ENCODE measurements at regions not wholly inside any gene's neighbourhood (a gene's known extent, or its start where the extent isn't known, plus 50 kb on each side); places are given as distances from the start of the nearest gene placed in this dataset.

DNA sequence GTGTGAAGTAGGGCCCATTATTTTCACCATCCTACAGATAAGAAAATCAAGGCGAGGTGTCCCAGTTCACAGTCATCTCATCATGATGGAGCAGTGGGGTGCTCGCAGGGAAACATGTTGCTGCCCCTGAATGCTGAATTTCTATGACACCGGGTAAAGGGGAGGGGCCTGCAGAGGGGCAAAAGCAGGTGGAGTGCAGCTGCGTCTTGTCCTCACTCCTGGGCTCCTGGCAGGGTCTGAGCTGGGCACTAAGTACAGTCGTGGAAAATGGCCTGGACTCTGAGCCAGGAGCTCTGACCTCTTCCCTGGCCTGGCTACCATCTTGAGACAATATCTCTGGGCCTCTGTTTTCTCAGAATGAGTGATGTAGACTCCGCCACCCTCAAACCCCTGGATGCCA lies 253.1 kb upstream of the PITRM1 start:
- Histone ChIP-seq H3K27me3 (ENCODE audit: insufficient read depth, low read length) (no peaks in the 10 kb centered on the region), H3K4me1 (ENCODE audit: insufficient read depth, low read length) (0 out of 2 replicates have a peak, but pooled peaks cover 4% of the 10 kb centered on the region), H3K9me3 (ENCODE audit: insufficient read depth, low read depth, low read length) (no peaks in the 10 kb centered on the region), H3K4me3 (ENCODE audit: low read length) (no peak overlapping the region), H3K36me3 (ENCODE audit: insufficient read depth, low read depth, low read length) (no peaks in the 10 kb centered on the region), H3K9ac (ENCODE audit: low read depth, low read length) (no peak overlapping the region), H3K27ac (ENCODE audit: low read length) (no peak overlapping the region)

- Histone ChIP-seq H3K27ac (ENCODE audit: low read length) (no peak overlapping the region), H3K9me3 (ENCODE audit: insufficient read depth, low read depth, low read length) (no peaks in the 10 kb centered on the region), H3K27me3 (ENCODE audit: insufficient read depth, low read length) (no peaks in the 10 kb centered on the region), H3K9ac (ENCODE audit: low read depth, low read length) (no peak overlapping the region), H3K4me1 (ENCODE audit: insufficient read depth, low read length) (0 out of 2 replicates have a peak, but pooled peaks cover 4% of the 10 kb centered on the region), H3K36me3 (ENCODE audit: insufficient read depth, low read depth, low read length) (no peaks in the 10 kb centered on the region), H3K4me3 (ENCODE audit: low read length) (no peak overlapping the region)
Measured at GRCh38 chr10:3425261-3425660, 252.7 kb upstream of the PITRM1 start.

- Histone ChIP-seq H3K27ac (ENCODE audit: low read length) (no peak overlapping the region), H3K9me3 (ENCODE audit: insufficient read depth, low read depth, low read length) (no peaks in the 10 kb centered on the region), H3K9ac (ENCODE audit: low read depth, low read length) (no peak overlapping the region), H3K4me3 (ENCODE audit: low read length) (no peak overlapping the region), H3K27me3 (ENCODE audit: insufficient read depth, low read length) (no peaks in the 10 kb centered on the region), H3K36me3 (ENCODE audit: insufficient read depth, low read depth, low read length) (no peaks in the 10 kb centered on the region), H3K4me1 (ENCODE audit: insufficient read depth, low read length) (0 out of 2 replicates have a peak, but pooled peaks cover 4% of the 10 kb centered on the region)
Measured at GRCh38 chr10:3424111-3424851, 251.7 kb upstream of the PITRM1 start.

DNA sequence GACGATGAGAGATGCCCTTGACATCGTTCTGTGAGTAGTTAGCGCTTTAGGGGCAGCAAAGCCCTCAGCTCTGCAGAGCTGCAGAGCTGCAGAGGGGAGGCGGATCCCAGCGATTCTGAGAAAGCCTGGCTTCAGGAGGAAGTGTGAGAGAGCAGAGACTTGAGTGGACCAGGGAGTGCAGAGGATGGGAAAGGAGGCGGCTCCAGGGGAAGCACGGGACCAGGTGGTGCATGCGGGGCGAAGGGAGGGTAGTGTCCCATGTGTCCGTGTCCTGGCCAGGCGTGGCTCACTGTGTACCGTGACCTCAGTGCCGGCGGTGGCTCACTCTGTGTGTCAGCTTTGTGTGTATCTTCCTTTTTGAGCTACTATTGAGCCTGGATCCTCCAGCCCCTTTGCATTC lies 250.8 kb upstream of the PITRM1 start:
- Histone ChIP-seq H3K4me1 (ENCODE audit: insufficient read depth, low read length) (0 out of 2 replicates have a peak, but pooled peaks cover 4% of the 10 kb centered on the region), H3K36me3 (ENCODE audit: insufficient read depth, low read depth, low read length) (no peaks in the 10 kb centered on the region), H3K27me3 (ENCODE audit: insufficient read depth, low read length) (no peaks in the 10 kb centered on the region), H3K9me3 (ENCODE audit: insufficient read depth, low read depth, low read length) (no peaks in the 10 kb centered on the region), H3K27ac (ENCODE audit: low read length) (no peak overlapping the region), H3K4me3 (ENCODE audit: low read length) (no peak overlapping the region), H3K9ac (ENCODE audit: low read depth, low read length) (no peak overlapping the region)

DNA sequence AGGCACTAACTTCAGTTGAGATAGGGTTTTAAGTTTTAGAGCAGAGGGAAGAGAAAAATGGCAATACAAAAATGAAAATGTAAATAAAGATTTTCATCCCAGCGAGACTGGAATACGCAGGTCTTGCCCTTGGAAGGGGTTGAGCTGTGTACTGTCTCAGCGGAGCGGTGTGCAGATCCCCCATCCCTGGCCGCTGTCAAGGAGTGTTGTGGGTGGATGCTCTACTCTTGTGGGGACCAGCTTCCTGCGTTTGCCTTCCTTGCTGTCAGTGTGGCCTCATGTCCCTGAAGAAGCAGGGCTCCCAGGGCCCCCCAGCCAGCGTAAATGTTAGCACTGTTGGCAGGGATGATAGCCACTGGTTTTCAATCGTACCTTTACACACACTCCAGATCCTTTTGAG lies 249.7 kb upstream of the PITRM1 start:
- Histone ChIP-seq H3K4me1 (ENCODE audit: insufficient read depth, low read length) (0 out of 2 replicates have a peak, but pooled peaks cover 4% of the 10 kb centered on the region), H3K9ac (ENCODE audit: low read depth, low read length) (no peak overlapping the region), H3K36me3 (ENCODE audit: insufficient read depth, low read depth, low read length) (no peaks in the 10 kb centered on the region), H3K4me3 (ENCODE audit: low read length) (no peak overlapping the region), H3K27ac (ENCODE audit: low read length) (no peak overlapping the region), H3K9me3 (ENCODE audit: insufficient read depth, low read depth, low read length) (no peaks in the 10 kb centered on the region), H3K27me3 (ENCODE audit: insufficient read depth, low read length) (no peaks in the 10 kb centered on the region)

DNA sequence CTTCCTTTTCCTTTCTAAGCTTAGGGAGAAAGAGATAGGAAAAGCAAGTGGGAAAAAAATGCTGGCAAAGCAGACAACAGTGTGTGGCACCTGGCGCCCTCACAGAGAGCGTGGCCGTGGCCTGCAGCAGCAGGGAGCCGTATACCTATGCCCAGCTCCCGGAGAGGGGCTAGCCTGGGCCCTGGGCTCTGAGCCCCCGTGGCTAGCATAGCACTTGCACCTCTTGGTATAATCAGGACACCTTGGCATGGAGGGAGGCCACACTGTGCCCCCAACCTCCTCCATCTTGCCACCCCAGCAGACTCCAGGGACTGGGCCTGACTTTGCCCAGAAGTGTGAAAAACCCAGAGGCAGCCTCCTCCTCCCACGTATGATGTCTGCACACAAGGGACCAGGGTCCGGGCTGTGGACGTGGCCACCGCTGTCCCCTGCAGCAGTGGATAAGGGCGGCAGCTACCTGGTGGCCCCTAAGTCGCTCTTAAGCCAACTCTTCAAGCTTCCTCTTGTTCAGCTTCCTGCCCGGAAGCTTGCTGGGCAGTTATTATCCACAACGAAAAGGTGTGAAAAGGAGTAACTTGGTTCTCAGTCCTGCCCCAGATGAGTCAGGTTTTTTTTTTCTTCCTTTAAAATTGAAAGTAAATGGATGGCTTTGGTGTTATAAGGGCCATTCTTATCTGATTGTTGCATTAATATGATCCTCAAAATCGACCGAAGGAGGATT lies 249.1 kb upstream of the PITRM1 start:
- Histone ChIP-seq H3K9me3 (ENCODE audit: insufficient read depth, low read depth, low read length) (no peaks in the 10 kb centered on the region), H3K27ac (ENCODE audit: low read length) (no peak overlapping the region), H3K4me1 (ENCODE audit: insufficient read depth, low read length) (0 out of 2 replicates have a peak, but pooled peaks cover 4% of the 10 kb centered on the region), H3K27me3 (ENCODE audit: insufficient read depth, low read length) (no peaks in the 10 kb centered on the region), H3K4me3 (ENCODE audit: low read length) (no peak overlapping the region), H3K9ac (ENCODE audit: low read depth, low read length) (no peak overlapping the region), H3K36me3 (ENCODE audit: insufficient read depth, low read depth, low read length) (no peaks in the 10 kb centered on the region)

DNA sequence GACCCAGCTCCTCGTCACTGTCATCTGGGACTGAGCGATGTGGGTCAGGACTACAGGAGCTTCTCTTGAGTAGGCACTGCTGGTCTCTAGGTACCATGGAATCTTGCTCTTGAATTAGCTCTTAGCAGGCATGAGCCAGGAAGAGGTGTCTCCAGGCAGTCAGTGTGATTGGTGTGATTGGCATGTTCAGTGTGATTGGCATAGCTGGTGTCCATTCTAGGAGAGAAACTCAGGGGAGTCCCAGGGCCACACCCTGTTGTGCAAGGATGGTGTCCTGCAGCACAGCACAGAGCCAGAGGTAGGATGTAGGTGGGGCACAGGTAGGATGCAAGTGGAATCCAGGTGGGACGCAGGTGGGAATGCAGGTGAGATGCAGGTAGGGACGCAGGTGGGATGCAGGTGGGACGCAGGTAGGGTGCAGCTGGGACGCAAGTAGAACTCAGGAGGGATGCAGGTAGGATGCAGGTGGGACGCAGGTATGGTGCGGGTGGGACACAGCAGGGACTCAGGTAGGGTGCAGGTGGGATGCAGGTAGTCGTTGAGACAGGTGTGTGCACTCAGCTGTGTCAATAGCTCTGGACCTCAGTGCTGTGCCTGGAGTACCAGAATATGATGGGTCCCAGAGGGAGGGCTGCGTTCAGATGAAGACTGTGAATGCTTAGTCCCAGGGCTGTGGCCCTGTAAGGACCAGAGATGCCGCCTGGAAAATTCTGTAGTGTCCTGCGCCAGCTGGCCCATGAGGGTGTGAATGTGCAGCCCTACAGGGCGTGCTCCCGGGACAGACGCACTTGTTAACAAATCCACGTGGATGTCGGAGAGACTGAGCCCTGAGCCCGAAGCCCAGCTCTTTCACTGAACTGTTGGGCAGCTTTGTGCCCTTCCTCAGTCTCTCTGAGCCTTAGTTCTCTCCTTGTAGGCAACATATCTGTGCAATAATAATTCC lies 248.2 kb upstream of the PITRM1 start:
- Histone ChIP-seq H3K4me3 (ENCODE audit: low read length) (no peak overlapping the region), H3K9ac (ENCODE audit: low read depth, low read length) (no peak overlapping the region), H3K27ac (ENCODE audit: low read length) (no peak overlapping the region), H3K27me3 (ENCODE audit: insufficient read depth, low read length) (no peaks in the 10 kb centered on the region), H3K9me3 (ENCODE audit: insufficient read depth, low read depth, low read length) (no peaks in the 10 kb centered on the region), H3K36me3 (ENCODE audit: insufficient read depth, low read depth, low read length) (no peaks in the 10 kb centered on the region), H3K4me1 (ENCODE audit: insufficient read depth, low read length) (0 out of 2 replicates have a peak, but pooled peaks cover 4% of the 10 kb centered on the region)

DNA sequence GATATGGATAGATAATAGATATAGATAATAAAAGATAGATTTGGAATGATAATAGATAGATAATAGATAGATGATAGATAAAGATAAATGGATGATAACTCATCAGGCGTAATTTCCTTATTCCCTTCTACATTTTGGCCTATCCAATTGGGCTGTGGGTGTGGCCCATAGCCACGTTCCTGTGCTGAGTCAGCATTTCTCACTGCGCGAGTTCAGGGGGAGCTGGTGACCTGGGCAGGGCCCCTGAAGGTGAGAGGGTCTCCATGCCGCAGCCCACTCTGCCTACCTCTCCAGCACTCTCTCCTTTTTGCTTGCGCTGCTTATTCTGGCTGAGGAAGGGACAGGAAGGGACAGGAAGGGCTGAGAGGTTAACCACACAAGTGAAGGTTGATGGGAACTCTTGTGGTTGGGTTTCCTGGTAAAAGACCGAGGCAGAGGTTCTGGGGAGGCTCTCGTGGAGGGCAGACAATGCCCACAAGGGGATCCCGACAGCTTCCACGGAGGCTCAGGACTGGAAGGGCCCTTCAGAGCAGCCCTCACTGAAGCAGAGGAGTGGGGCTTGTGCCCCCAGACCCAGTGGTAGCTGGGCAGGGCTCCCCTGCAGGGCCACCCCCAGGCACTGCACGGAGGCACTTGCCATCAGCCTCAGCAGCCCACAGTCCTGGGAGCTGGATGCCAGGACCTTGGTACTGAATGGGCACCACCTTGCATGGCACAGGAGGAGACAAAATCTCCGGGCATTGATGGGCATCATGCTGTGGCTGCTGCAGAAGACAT lies 247.3 kb upstream of the PITRM1 start:
- no peaks in the 10 kb centered on the region for H3K27me3 ChIP-seq (ENCODE audit: insufficient read depth, low read length)
- H3K4me1 ChIP-seq (ENCODE audit: insufficient read depth, low read length), result 0 out of 2 replicates have a peak, but pooled peaks cover 2% of the 10 kb centered on the region

DNA sequence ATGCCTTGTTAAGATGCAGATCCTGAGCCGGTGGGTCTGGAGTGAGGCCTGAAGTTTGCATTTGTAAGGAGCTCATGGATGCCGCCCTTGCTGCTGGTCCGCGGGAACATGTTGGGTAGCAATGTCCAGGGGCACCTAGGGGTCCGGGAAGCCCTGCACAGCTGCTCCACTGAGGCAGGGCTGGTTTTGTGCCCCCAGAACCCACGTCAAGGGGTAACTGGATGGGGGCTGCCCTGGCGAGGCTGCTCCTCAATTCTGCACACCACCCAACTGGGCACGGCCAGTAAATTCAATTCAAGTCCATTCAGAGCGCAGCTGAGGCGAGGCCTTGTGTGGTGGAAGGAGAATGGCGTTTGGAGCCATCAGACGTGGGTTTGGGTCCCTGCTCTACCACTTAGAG lies 246.3 kb upstream of the PITRM1 start:
- H3K9me3 ChIP-seq (ENCODE audit: insufficient read depth, low read depth, low read length), result no peaks in the 10 kb centered on the region
- H3K27me3 ChIP-seq (ENCODE audit: insufficient read depth, low read length), result no peaks in the 10 kb centered on the region
- no peak overlapping the region for H3K4me3 ChIP-seq (ENCODE audit: low read length)
- H3K9ac ChIP-seq (ENCODE audit: low read depth, low read length), result no peak overlapping the region
- H3K4me1 ChIP-seq (ENCODE audit: insufficient read depth, low read length), result no peaks in the 10 kb centered on the region
- no peak overlapping the region for H3K27ac ChIP-seq (ENCODE audit: low read length)
- H3K36me3 ChIP-seq (ENCODE audit: insufficient read depth, low read depth, low read length), result no peaks in the 10 kb centered on the region

More for the DNA sequence above, 247.3 kb upstream of the PITRM1 start:
- Histone ChIP-seq H3K27ac (ENCODE audit: low read length) (no peak overlapping the region), H3K9ac (ENCODE audit: low read depth, low read length) (no peak overlapping the region), H3K36me3 (ENCODE audit: insufficient read depth, low read depth, low read length) (no peaks in the 10 kb centered on the region), H3K4me3 (ENCODE audit: low read length) (no peak overlapping the region), H3K9me3 (ENCODE audit: insufficient read depth, low read depth, low read length) (no peaks in the 10 kb centered on the region)

DNA sequence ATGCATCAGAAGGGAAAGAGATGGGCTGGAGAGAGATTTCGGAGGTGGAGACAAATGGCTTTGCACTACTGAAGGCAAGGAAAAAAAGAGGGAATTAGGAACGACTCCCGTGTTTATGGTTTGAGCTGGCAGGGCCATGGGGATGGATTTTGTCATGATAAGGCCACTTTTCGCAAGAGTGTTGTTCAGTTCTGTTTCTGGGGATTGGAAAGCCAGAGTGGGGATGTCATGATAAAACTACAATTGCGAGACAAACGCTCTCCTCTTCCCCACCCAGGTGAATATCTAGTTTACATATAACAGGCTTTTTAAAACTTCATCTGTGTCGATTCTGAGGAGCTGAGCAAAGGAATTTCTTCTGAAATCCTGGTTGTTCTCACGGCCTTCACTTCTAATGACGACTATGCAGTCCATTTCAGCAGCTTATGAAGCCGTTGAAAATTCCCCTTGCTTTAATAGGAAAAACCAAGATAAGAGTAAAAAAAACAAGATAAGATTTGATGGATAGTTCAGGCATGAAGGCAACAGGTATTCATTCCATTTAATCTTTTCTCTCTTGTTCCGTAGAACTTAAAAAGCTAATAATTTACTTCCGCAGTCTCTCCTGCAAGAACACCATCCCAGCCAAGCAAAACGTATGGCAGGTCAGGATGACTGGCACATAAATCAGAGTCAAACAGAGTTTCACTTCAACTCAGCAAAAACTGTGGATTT lies 245.6 kb upstream of the PITRM1 start:
- Histone ChIP-seq H3K4me3 (ENCODE audit: low read length) (no peak overlapping the region), H3K27me3 (ENCODE audit: insufficient read depth, low read length) (no peaks in the 10 kb centered on the region), H3K4me1 (ENCODE audit: insufficient read depth, low read length) (no peaks in the 10 kb centered on the region), H3K9me3 (ENCODE audit: insufficient read depth, low read depth, low read length) (no peaks in the 10 kb centered on the region), H3K36me3 (ENCODE audit: insufficient read depth, low read depth, low read length) (no peaks in the 10 kb centered on the region), H3K9ac (ENCODE audit: low read depth, low read length) (no peak overlapping the region), H3K27ac (ENCODE audit: low read length) (no peak overlapping the region)

All from iPS-20b (cell line).